WTC11 (cell line): ENCODE measurements at regions not wholly inside any gene's neighbourhood (a gene's known extent, or its start where the extent isn't known, plus 50 kb on each side); places are given as distances from the start of the nearest gene placed in this dataset.

Experiments used
- CREB1 ChIP-seq: sonication (generic); formaldehyde crosslinking; IDR thresholded peaks from 2 replicates; pipeline ENCODE4 v1.8.0; 2023; ENCODE audit warnings: mild to moderate bottlenecking, missing genetic modification reagents
- CTCF ChIP-seq: fragments of 200-600 bp; IDR thresholded peaks from 2 replicates; pipeline ENCODE4 v1.8.0; 2022; ENCODE audit warnings: antibody characterized with exemption
- ESRRA ChIP-seq: sonication (generic); formaldehyde crosslinking; IDR thresholded peaks from 2 replicates; pipeline ENCODE4 v1.8.1; 2022; ENCODE audit warnings: mild to moderate bottlenecking, missing genetic modification reagents, borderline replicate concordance
- IRF2 ChIP-seq: sonication (generic); formaldehyde crosslinking; IDR thresholded peaks from 2 replicates; pipeline ENCODE4 v1.8.0; 2022; ENCODE audit warnings: low read depth, missing genetic modification reagents, borderline replicate concordance
- MYBL2 ChIP-seq: sonication (generic); formaldehyde crosslinking; IDR thresholded peaks from 2 replicates; pipeline ENCODE4 v1.8.1; 2023; ENCODE audit warnings: mild to moderate bottlenecking, moderate library complexity, missing genetic modification reagents
- NR1H2 ChIP-seq: sonication (generic); formaldehyde crosslinking; IDR thresholded peaks from 2 replicates; pipeline ENCODE4 v1.9.0; 2021; ENCODE audit warnings: mild to moderate bottlenecking, moderate library complexity, missing genetic modification reagents
- RELA ChIP-seq: sonication (generic); formaldehyde crosslinking; IDR thresholded peaks from 2 replicates; pipeline ENCODE4 v1.8.1; 2022; ENCODE audit warnings: missing genetic modification reagents, mild to moderate bottlenecking, borderline replicate concordance
- TCF7 ChIP-seq: sonication (generic); formaldehyde crosslinking; IDR thresholded peaks from 2 replicates; pipeline ENCODE4 v1.8.0; 2022; ENCODE audit warnings: mild to moderate bottlenecking, low read depth, missing genetic modification reagents, moderate library complexity
- TEAD4 ChIP-seq: sonication (generic); formaldehyde crosslinking; IDR thresholded peaks from 2 replicates; pipeline ENCODE4 v1.8.0; 2022; ENCODE audit warnings: mild to moderate bottlenecking, missing genetic modification reagents
- ZNF512 ChIP-seq: sonication (generic); formaldehyde crosslinking; IDR thresholded peaks from 2 replicates; pipeline ENCODE4 v1.8.1; 2022; ENCODE audit warnings: missing genetic modification reagents, borderline replicate concordance
- TF ChIP-seq, protein P1 (sequence below): sonication (generic); formaldehyde crosslinking; IDR thresholded peaks from 2 replicates; pipeline ENCODE4 v1.8.1; 2022; ENCODE audit warnings: low read depth, missing genetic modification reagents, borderline replicate concordance
- TF ChIP-seq, protein P2 (sequence below): sonication (generic); formaldehyde crosslinking; IDR thresholded peaks from 2 replicates; pipeline ENCODE4 v1.8.0; 2022; ENCODE audit warnings: mild to moderate bottlenecking, missing genetic modification reagents
- TF ChIP-seq, protein P3 (sequence below): sonication (generic); formaldehyde crosslinking; IDR thresholded peaks from 2 replicates; pipeline ENCODE4 v1.8.1; 2023; ENCODE audit warnings: mild to moderate bottlenecking, missing genetic modification reagents, borderline replicate concordance
- TF ChIP-seq, protein P4 (sequence below): fragments of 250-450 bp; sonication (Bioruptor Pico); IDR thresholded peaks from 2 replicates; pipeline ENCODE4 v1.9.0; 2021; ENCODE audit warnings: moderate library complexity, mild to moderate bottlenecking, inconsistent platforms, borderline replicate concordance

DNA sequence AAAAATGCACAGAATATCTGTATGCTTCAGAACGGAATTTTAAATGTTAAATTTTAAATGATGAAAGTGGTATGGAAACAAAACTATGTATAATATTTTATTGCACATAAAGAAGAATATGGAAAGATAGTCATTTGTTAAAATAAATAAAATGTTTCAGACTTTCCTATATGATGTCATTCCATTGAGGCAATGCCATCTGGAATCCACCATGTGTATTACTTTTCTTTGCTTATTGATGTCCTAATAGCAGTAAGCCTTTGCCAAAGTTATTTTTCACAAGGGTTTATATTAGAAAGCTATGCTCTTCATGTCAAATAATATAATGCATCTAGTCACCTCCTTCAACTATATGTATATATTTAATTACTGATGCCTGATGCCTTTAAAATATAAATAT, 601.6 kb upstream of the PKDCC start:
- TF ChIP-seq CTCF: no peak
- no peak for TF ChIP-seq ZNF512
- TF ChIP-seq, protein P1, sequence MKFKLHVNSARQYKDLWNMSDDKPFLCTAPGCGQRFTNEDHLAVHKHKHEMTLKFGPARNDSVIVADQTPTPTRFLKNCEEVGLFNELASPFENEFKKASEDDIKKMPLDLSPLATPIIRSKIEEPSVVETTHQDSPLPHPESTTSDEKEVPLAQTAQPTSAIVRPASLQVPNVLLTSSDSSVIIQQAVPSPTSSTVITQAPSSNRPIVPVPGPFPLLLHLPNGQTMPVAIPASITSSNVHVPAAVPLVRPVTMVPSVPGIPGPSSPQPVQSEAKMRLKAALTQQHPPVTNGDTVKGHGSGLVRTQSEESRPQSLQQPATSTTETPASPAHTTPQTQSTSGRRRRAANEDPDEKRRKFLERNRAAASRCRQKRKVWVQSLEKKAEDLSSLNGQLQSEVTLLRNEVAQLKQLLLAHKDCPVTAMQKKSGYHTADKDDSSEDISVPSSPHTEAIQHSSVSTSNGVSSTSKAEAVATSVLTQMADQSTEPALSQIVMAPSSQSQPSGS (CRISPR knock-in tag): no peak
- no peak for TF ChIP-seq NR1H2 (CRISPR knock-in tag)
- TF ChIP-seq TEAD4 (CRISPR knock-in tag): no peak
- TF ChIP-seq MYBL2 (CRISPR knock-in tag): no peak
- TF ChIP-seq, protein P2, sequence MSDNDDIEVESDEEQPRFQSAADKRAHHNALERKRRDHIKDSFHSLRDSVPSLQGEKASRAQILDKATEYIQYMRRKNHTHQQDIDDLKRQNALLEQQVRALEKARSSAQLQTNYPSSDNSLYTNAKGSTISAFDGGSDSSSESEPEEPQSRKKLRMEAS: no peak
- TF ChIP-seq CREB1 (CRISPR knock-in tag): no peak
- TF ChIP-seq RELA: no peak
- no peak for TF ChIP-seq TCF7
- no peak for TF ChIP-seq ESRRA
- no peak for TF ChIP-seq IRF2 (CRISPR knock-in tag)
- TF ChIP-seq, protein P3, sequence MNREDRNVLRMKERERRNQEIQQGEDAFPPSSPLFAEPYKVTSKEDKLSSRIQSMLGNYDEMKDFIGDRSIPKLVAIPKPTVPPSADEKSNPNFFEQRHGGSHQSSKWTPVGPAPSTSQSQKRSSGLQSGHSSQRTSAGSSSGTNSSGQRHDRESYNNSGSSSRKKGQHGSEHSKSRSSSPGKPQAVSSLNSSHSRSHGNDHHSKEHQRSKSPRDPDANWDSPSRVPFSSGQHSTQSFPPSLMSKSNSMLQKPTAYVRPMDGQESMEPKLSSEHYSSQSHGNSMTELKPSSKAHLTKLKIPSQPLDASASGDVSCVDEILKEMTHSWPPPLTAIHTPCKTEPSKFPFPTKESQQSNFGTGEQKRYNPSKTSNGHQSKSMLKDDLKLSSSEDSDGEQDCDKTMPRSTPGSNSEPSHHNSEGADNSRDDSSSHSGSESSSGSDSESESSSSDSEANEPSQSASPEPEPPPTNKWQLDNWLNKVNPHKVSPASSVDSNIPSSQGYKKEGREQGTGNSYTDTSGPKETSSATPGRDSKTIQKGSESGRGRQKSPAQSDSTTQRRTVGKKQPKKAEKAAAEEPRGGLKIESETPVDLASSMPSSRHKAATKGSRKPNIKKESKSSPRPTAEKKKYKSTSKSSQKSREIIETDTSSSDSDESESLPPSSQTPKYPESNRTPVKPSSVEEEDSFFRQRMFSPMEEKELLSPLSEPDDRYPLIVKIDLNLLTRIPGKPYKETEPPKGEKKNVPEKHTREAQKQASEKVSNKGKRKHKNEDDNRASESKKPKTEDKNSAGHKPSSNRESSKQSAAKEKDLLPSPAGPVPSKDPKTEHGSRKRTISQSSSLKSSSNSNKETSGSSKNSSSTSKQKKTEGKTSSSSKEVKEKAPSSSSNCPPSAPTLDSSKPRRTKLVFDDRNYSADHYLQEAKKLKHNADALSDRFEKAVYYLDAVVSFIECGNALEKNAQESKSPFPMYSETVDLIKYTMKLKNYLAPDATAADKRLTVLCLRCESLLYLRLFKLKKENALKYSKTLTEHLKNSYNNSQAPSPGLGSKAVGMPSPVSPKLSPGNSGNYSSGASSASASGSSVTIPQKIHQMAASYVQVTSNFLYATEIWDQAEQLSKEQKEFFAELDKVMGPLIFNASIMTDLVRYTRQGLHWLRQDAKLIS (CRISPR knock-in tag): no peak
- TF ChIP-seq, protein P4, sequence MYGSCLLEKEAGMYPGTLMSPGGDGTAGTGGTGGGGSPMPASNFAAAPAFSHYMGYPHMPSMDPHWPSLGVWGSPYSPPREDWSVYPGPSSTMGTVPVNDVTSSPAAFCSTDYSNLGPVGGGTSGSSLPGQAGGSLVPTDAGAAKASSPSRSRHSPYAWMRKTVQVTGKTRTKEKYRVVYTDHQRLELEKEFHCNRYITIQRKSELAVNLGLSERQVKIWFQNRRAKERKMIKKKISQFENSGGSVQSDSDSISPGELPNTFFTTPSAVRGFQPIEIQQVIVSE (CRISPR knock-in tag): no peak
